ENCODE measurements at regions not wholly inside any gene's neighbourhood (a gene's known extent, or its start where the extent isn't known, plus 50 kb on each side); places are given as distances from the start of the nearest gene placed in this dataset.

GRCh38 chr17:69722518-69722917 lies 308.0 kb downstream of the MAP2K6 start:
- Histone ChIP-seq H3K36me3 (ENCODE audit: insufficient read depth, low read depth, low read length) (no peaks in the 10 kb centered on the region), H3K9me3 (ENCODE audit: insufficient read depth, low read depth, low read length) (no peaks in the 10 kb centered on the region), H3K27ac (ENCODE audit: low read length) (no peak overlapping the region), H3K9ac (ENCODE audit: low read depth, low read length) (no peak overlapping the region), H3K4me1 (ENCODE audit: insufficient read depth, low read length) (no peaks in the 10 kb centered on the region), H3K27me3 (ENCODE audit: insufficient read depth, low read length) (no peaks in the 10 kb centered on the region), H3K4me3 (ENCODE audit: low read length) (no peak overlapping the region)

GRCh38 chr17:69723316-69723715 lies 308.8 kb downstream of the MAP2K6 start:
- H3K9me3 ChIP-seq (ENCODE audit: insufficient read depth, low read depth, low read length) = no peaks in the 10 kb centered on the region

GRCh38 chr17:69723741-69724140 lies 309.2 kb downstream of the MAP2K6 start:
- no peaks in the 10 kb centered on the region for H3K4me1 ChIP-seq (ENCODE audit: insufficient read depth, low read length)
- H3K27ac ChIP-seq (ENCODE audit: low read length) = no peak overlapping the region
- H3K4me3 ChIP-seq (ENCODE audit: low read length) = no peak overlapping the region
- H3K9ac ChIP-seq (ENCODE audit: low read depth, low read length) = no peak overlapping the region
- no peaks in the 10 kb centered on the region for H3K27me3 ChIP-seq (ENCODE audit: insufficient read depth, low read length)
- no peaks in the 10 kb centered on the region for H3K9me3 ChIP-seq (ENCODE audit: insufficient read depth, low read depth, low read length)
- H3K36me3 ChIP-seq (ENCODE audit: insufficient read depth, low read depth, low read length) = no peaks in the 10 kb centered on the region

More at GRCh38 chr17:69723316-69723715, 308.8 kb downstream of the MAP2K6 start:
- no peak overlapping the region for H3K9ac ChIP-seq (ENCODE audit: low read depth, low read length)
- H3K4me3 ChIP-seq (ENCODE audit: low read length) = no peak overlapping the region
- no peaks in the 10 kb centered on the region for H3K36me3 ChIP-seq (ENCODE audit: insufficient read depth, low read depth, low read length)
- no peaks in the 10 kb centered on the region for H3K27me3 ChIP-seq (ENCODE audit: insufficient read depth, low read length)
- no peak overlapping the region for H3K27ac ChIP-seq (ENCODE audit: low read length)
- no peaks in the 10 kb centered on the region for H3K4me1 ChIP-seq (ENCODE audit: insufficient read depth, low read length)

GRCh38 chr17:69724238-69724637 lies 309.7 kb downstream of the MAP2K6 start:
- Histone ChIP-seq H3K9me3 (ENCODE audit: insufficient read depth, low read depth, low read length) (no peaks in the 10 kb centered on the region), H3K9ac (ENCODE audit: low read depth, low read length) (no peak overlapping the region), H3K27me3 (ENCODE audit: insufficient read depth, low read length) (no peaks in the 10 kb centered on the region), H3K4me1 (ENCODE audit: insufficient read depth, low read length) (no peaks in the 10 kb centered on the region), H3K36me3 (ENCODE audit: insufficient read depth, low read depth, low read length) (no peaks in the 10 kb centered on the region), H3K4me3 (ENCODE audit: low read length) (no peak overlapping the region), H3K27ac (ENCODE audit: low read length) (no peak overlapping the region)

GRCh38 chr17:69725146-69725545 lies 310.6 kb downstream of the MAP2K6 start:
- H3K4me3 ChIP-seq (ENCODE audit: low read length) = no peak overlapping the region
- H3K9ac ChIP-seq (ENCODE audit: low read depth, low read length) = no peak overlapping the region
- H3K36me3 ChIP-seq (ENCODE audit: insufficient read depth, low read depth, low read length) = no peaks in the 10 kb centered on the region
- H3K9me3 ChIP-seq (ENCODE audit: insufficient read depth, low read depth, low read length) = no peaks in the 10 kb centered on the region
- no peak overlapping the region for H3K27ac ChIP-seq (ENCODE audit: low read length)
- H3K4me1 ChIP-seq (ENCODE audit: insufficient read depth, low read length) = no peaks in the 10 kb centered on the region
- no peaks in the 10 kb centered on the region for H3K27me3 ChIP-seq (ENCODE audit: insufficient read depth, low read length)

- Histone ChIP-seq H3K27ac (ENCODE audit: low read length) (no peak overlapping the region), H3K9ac (ENCODE audit: low read depth, low read length) (no peak overlapping the region), H3K27me3 (ENCODE audit: insufficient read depth, low read length) (no peaks in the 10 kb centered on the region), H3K4me3 (ENCODE audit: low read length) (no peak overlapping the region), H3K4me1 (ENCODE audit: insufficient read depth, low read length) (no peaks in the 10 kb centered on the region), H3K9me3 (ENCODE audit: insufficient read depth, low read depth, low read length) (no peaks in the 10 kb centered on the region), H3K36me3 (ENCODE audit: insufficient read depth, low read depth, low read length) (no peaks in the 10 kb centered on the region)
Measured at GRCh38 chr17:69728816-69729215, 314.3 kb downstream of the MAP2K6 start.

- Histone ChIP-seq H3K27ac (ENCODE audit: low read length) (no peak overlapping the region), H3K36me3 (ENCODE audit: insufficient read depth, low read depth, low read length) (no peaks in the 10 kb centered on the region), H3K4me1 (ENCODE audit: insufficient read depth, low read length) (no peaks in the 10 kb centered on the region), H3K27me3 (ENCODE audit: insufficient read depth, low read length) (no peaks in the 10 kb centered on the region), H3K9ac (ENCODE audit: low read depth, low read length) (no peak overlapping the region), H3K9me3 (ENCODE audit: insufficient read depth, low read depth, low read length) (no peaks in the 10 kb centered on the region), H3K4me3 (ENCODE audit: low read length) (no peak overlapping the region)
Measured at GRCh38 chr17:69729944-69730343, 315.4 kb downstream of the MAP2K6 start.

- H3K36me3 ChIP-seq (ENCODE audit: insufficient read depth, low read depth, low read length) = no peaks in the 10 kb centered on the region
- no peaks in the 10 kb centered on the region for H3K9me3 ChIP-seq (ENCODE audit: insufficient read depth, low read depth, low read length)
- no peak overlapping the region for H3K4me3 ChIP-seq (ENCODE audit: low read length)
- H3K27me3 ChIP-seq (ENCODE audit: insufficient read depth, low read length) = no peaks in the 10 kb centered on the region
- H3K4me1 ChIP-seq (ENCODE audit: insufficient read depth, low read length) = no peaks in the 10 kb centered on the region
- no peak overlapping the region for H3K9ac ChIP-seq (ENCODE audit: low read depth, low read length)
- H3K27ac ChIP-seq (ENCODE audit: low read length) = no peak overlapping the region
Measured at GRCh38 chr17:69732272-69732918, 317.9 kb downstream of the MAP2K6 start.

- no peaks in the 10 kb centered on the region for H3K36me3 ChIP-seq (ENCODE audit: insufficient read depth, low read depth, low read length)
- H3K9me3 ChIP-seq (ENCODE audit: insufficient read depth, low read depth, low read length) = no peaks in the 10 kb centered on the region
- H3K27ac ChIP-seq (ENCODE audit: low read length) = no peak overlapping the region
- H3K27me3 ChIP-seq (ENCODE audit: insufficient read depth, low read length) = no peaks in the 10 kb centered on the region
- H3K4me3 ChIP-seq (ENCODE audit: low read length) = no peak overlapping the region
- no peaks in the 10 kb centered on the region for H3K4me1 ChIP-seq (ENCODE audit: insufficient read depth, low read length)
- H3K9ac ChIP-seq (ENCODE audit: low read depth, low read length) = no peak overlapping the region
Measured at GRCh38 chr17:69733171-69734012, 318.9 kb downstream of the MAP2K6 start.

- H3K4me1 ChIP-seq (ENCODE audit: insufficient read depth, low read length) = no peaks in the 10 kb centered on the region
- H3K9me3 ChIP-seq (ENCODE audit: insufficient read depth, low read depth, low read length) = no peaks in the 10 kb centered on the region
- H3K36me3 ChIP-seq (ENCODE audit: insufficient read depth, low read depth, low read length) = no peaks in the 10 kb centered on the region
- no peaks in the 10 kb centered on the region for H3K27me3 ChIP-seq (ENCODE audit: insufficient read depth, low read length)
- H3K27ac ChIP-seq (ENCODE audit: low read length) = no peak overlapping the region
- H3K9ac ChIP-seq (ENCODE audit: low read depth, low read length) = no peak overlapping the region
- no peak overlapping the region for H3K4me3 ChIP-seq (ENCODE audit: low read length)
Measured at GRCh38 chr17:69734656-69735055, 320.2 kb downstream of the MAP2K6 start.

GRCh38 chr17:69735285-69735684 lies 320.8 kb downstream of the MAP2K6 start:
- Histone ChIP-seq H3K9me3 (ENCODE audit: insufficient read depth, low read depth, low read length) (no peaks in the 10 kb centered on the region), H3K27ac (ENCODE audit: low read length) (no peak overlapping the region), H3K4me1 (ENCODE audit: insufficient read depth, low read length) (no peaks in the 10 kb centered on the region), H3K4me3 (ENCODE audit: low read length) (no peak overlapping the region), H3K27me3 (ENCODE audit: insufficient read depth, low read length) (no peaks in the 10 kb centered on the region), H3K9ac (ENCODE audit: low read depth, low read length) (no peak overlapping the region), H3K36me3 (ENCODE audit: insufficient read depth, low read depth, low read length) (no peaks in the 10 kb centered on the region)

GRCh38 chr17:69743091-69743490 lies 328.6 kb downstream of the MAP2K6 start:
- H3K4me1 ChIP-seq (ENCODE audit: insufficient read depth, low read length) = no peaks in the 10 kb centered on the region
- no peak overlapping the region for H3K9ac ChIP-seq (ENCODE audit: low read depth, low read length)
- no peak overlapping the region for H3K27ac ChIP-seq (ENCODE audit: low read length)
- H3K36me3 ChIP-seq (ENCODE audit: insufficient read depth, low read depth, low read length) = no peaks in the 10 kb centered on the region
- no peaks in the 10 kb centered on the region for H3K9me3 ChIP-seq (ENCODE audit: insufficient read depth, low read depth, low read length)
- H3K4me3 ChIP-seq (ENCODE audit: low read length) = no peak overlapping the region
- H3K27me3 ChIP-seq (ENCODE audit: insufficient read depth, low read length) = no peaks in the 10 kb centered on the region
